AG09319 (cell line): ENCODE measurements at regions not wholly inside any gene's neighbourhood (a gene's known extent, or its start where the extent isn't known, plus 50 kb on each side); places are given as distances from the start of the nearest gene placed in this dataset.
"Not testable (repeated sequence)": the region's sequence is repeated elsewhere in the genome, so short reads cannot be mapped to it uniquely, and the experiment has no call there.

Source experiments
- DNase-seq: peaks from one replicate; pipeline ENCODE4 v3.0.0-alpha.2; 2010; ENCODE audit warnings: low read depth; ENCODE audit errors: extremely low read depth
- TF ChIP-seq, protein P1 (sequence below): IDR thresholded peaks from 2 replicates; pipeline ENCODE4 v1.5.1; 2011; ENCODE audit warnings: low read depth, mild to moderate bottlenecking, inconsistent platforms, low read length, moderate library complexity

DNA sequence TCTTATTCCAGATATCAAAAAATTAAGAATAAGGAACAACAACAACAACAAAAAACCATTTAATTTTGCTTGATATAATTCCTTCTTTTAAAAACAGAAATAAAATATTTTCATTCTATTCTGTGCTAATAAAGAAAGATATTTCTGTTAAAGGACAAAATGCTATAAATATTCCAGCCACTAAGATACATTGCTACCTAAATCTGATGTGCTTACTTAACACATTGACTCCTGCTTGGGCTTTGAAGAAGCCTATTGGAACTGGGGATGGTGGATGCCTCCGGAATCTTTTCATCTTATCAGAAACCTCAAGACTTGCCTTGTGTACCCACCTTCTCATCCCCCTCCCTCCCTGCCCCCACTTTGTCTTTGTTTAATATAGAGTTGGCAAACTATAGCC, 320.2 kb downstream of the MEX3B start:
- TF ChIP-seq, protein P1, sequence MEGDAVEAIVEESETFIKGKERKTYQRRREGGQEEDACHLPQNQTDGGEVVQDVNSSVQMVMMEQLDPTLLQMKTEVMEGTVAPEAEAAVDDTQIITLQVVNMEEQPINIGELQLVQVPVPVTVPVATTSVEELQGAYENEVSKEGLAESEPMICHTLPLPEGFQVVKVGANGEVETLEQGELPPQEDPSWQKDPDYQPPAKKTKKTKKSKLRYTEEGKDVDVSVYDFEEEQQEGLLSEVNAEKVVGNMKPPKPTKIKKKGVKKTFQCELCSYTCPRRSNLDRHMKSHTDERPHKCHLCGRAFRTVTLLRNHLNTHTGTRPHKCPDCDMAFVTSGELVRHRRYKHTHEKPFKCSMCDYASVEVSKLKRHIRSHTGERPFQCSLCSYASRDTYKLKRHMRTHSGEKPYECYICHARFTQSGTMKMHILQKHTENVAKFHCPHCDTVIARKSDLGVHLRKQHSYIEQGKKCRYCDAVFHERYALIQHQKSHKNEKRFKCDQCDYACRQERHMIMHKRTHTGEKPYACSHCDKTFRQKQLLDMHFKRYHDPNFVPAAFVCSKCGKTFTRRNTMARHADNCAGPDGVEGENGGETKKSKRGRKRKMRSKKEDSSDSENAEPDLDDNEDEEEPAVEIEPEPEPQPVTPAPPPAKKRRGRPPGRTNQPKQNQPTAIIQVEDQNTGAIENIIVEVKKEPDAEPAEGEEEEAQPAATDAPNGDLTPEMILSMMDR, result no peak
- DNase-seq, result no peak

DNA sequence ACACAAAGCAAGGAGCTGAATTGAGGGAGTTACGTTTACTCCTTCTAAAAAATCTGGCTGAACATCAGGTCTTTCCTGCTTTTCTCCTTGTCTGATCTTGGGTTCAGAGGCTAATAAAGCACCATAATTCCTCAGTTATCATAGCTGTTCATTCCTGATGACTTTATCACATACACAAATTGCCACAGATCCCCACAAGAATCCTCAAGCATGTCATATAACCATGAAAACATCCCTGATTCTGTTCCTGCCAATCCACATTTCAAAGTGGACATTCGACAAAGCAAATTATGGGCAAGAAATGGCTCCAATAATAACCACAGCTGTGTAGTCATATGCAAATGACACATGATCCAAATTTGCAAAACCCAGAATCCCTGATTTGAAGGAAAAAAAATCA, 321.3 kb downstream of the MEX3B start:
- TF ChIP-seq, protein P1, result no peak
- DNase-seq, result no peak

DNA sequence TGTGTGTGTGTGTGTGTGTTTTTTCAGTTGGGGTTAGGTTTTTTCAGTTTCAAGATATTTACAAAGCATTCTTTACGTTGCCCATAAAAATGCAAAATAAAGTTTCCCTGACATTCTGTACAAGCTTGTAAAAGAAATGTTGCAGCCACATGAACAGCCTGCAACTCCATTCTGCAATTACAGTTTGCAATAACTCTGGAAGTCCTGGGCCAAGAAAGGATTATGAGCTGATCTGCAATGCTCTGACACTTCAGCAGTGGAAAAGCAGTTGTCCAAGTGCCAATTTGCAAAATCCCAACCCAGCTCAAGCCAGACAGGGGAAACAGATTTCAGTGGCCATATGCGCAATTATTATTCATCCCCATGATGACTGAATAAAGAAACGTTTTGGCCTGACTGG, 322.1 kb downstream of the MEX3B start:
- TF ChIP-seq, protein P1, result no peak
- no peak for DNase-seq

DNA sequence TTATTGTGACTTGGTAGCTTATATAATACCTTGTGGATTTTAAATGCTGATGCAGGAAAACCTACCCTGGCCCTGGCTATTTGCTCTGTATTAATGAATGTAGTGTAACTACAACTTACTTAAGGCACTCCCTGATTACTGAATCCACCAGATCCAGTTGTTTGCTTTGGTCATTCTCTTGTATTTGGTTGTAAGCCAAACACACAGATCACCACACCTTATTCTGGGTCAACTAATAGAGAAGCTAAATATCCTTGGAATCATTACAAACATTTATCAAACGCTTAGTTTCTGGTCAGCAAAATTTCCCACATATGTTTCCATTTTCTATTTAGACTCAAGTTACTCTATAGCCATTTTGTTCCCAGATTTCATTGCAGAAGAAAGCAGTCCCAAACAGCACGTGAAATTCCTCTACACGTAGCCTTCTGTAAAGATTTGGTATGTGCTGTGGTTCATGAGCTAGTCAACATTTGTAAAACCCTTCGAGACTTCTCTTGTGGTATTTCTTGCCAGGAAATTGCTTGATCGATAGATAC, 322.6 kb downstream of the MEX3B start:
- DNase-seq, result no peak
- TF ChIP-seq, protein P1, result no peak

DNA sequence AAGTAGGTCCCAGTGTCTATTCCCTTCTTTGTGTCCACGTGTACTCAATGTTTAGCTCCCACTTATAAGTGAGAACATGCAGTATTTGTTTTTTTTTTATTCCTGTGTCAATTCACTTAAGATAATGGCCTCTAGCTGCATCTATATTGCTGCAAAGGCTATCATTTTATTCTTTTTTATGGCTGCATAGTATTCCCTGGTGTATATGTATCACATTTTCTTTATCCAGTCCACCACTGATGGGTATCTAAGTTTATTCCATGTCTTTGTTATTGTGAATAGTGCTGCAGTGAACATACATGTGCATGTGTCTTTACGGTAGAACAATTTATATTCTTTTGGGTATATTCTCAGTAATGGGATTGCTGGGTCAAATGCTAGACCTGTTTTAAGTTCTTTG, 329.4 kb downstream of the MEX3B start:
- not testable (repeated sequence) for DNase-seq

DNA sequence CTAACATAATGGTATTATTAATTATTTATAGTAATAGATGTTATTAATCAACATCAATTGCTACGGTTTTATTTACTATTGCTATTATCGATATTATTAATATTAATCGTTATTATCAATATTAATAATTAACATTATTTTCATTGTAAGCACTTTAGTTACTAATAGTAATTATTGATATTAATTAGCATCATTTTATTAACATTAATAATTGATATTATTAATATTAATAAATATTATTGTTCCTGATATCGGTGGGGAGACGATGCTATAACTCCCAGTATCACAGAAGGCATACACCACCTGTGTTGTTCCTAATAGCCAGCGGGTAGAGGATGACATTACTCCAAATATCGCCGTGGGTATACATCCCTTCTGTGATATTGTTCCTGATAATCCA, 335.5 kb downstream of the MEX3B start:
- TF ChIP-seq, protein P1, result no peak
- no peak for DNase-seq

DNA sequence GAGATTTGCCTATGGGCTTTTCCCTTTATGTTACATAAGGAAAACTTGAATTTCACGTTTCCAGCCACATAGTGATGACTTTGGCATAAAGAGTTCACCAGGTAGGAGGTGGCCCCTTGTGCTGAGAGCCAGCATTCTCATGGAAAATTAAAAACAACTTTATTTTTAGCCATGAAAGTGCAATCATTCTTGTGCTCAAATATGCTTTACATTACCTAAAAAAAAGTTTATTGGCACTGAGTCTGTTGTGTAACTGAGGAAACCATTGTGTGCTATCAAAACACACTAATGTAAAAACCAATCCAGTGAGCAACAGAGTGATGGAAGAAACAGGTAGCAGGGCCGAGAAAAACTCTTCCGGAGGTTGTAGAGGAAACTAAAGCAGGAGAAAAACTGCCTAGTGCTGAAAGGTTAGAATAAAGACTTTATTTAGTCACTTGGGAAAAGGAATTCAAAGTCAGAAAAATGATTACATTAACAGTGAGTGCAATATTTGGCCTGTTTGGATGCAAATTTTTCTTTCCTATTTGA, 332.9 kb upstream of the TMC3 start:
- not testable (repeated sequence) for DNase-seq

DNA sequence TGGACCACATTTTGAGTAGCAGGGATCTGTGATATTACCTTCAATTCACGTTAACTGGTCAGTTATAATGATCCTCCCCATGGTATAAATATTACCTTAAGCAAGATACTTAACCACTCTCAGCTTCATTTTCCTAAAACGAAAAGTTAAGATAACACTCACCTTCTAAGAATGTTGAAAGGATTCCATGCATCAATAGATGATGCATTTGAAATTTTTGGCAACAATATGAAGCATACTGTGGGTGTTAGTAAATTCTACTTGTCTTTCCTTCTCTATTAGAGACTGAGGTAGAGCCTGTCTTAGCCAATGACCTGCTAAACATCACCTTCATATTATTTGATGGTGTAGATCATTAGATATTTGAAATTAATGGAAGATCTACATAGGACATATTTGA, 331.7 kb upstream of the TMC3 start:
- not testable (repeated sequence) for DNase-seq

DNA sequence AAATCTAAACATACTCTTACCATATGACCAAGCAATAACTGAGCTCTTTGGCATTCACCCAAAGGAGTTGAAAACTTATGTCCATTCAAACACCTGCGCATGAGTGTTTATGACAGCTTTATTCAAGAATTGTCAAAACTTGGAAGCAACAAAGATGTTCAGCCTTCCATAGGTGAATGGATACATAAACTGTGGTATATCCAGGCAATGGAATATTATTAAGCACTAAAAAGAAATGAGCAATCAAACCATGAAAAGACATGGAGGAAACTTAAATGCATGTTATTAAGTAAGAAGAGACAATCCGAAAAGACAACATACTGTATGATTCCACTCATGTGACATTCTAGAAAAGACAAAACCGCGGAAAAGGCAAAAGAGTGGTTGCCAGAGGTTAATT, 312.0 kb upstream of the TMC3 start:
- TF ChIP-seq, protein P1, result no peak
- DNase-seq, result no peak
